ENCODE measurements at regions not wholly inside any gene's neighbourhood (a gene's known extent, or its start where the extent isn't known, plus 50 kb on each side); places are given as distances from the start of the nearest gene placed in this dataset.

- no peak for DNase-seq
Observed at GRCh38 chr20:57004951-57005933, 261.2 kb downstream of the BMP7 start.

- no peak for DNase-seq
Observed at GRCh38 chr20:57006411-57007170, 259.9 kb downstream of the BMP7 start.

GRCh38 chr20:57007171-57007540 is 259.3 kb downstream of the BMP7 start:
- no peak for DNase-seq

- DNase-seq: no peak
Observed at GRCh38 chr20:57008217-57008616, 258.2 kb downstream of the BMP7 start.

- no peak for DNase-seq
Observed at GRCh38 chr20:57009355-57009754, 257.1 kb downstream of the BMP7 start.

- DNase-seq: no peak
Observed at GRCh38 chr20:57009775-57010174, 256.7 kb downstream of the BMP7 start.

- DNase-seq: no peak
Observed at GRCh38 chr20:57012691-57013090, 253.8 kb downstream of the BMP7 start.

- DNase-seq: no peak
Observed at GRCh38 chr20:57013217-57013616, 253.2 kb downstream of the BMP7 start.

GRCh38 chr20:57013741-57014140 is 252.7 kb downstream of the BMP7 start:
- DNase-seq: no peak

- no peak for DNase-seq
Observed at GRCh38 chr20:57020364-57020763, 246.1 kb downstream of the BMP7 start.

- no peak for DNase-seq
Observed at GRCh38 chr20:57022306-57022705, 244.1 kb downstream of the BMP7 start.

- no peak for DNase-seq
Observed at GRCh38 chr20:57023007-57023406, 243.4 kb downstream of the BMP7 start.

- DNase-seq: no peak
Observed at GRCh38 chr20:57023997-57024396, 242.4 kb downstream of the BMP7 start.

- DNase-seq: no peak
Observed at GRCh38 chr20:57024849-57025248, 241.6 kb downstream of the BMP7 start.

GRCh38 chr20:57025261-57025660 is 241.2 kb downstream of the BMP7 start:
- DNase-seq: no peak

GRCh38 chr20:57025666-57026224 is 240.7 kb downstream of the BMP7 start:
- no peak for DNase-seq

- no peak for DNase-seq
Observed at GRCh38 chr20:57027777-57028176, 238.7 kb downstream of the BMP7 start.

GRCh38 chr20:57030611-57031600 is 235.5 kb downstream of the BMP7 start:
- DNase-seq: no peak

- no peak for DNase-seq
Observed at GRCh38 chr20:57031867-57032355, 234.5 kb downstream of the BMP7 start.

- no peak for DNase-seq
Observed at GRCh38 chr20:57032847-57033246, 233.6 kb downstream of the BMP7 start.

- no peak for DNase-seq
Observed at GRCh38 chr20:57034001-57034400, 232.4 kb downstream of the BMP7 start.

GRCh38 chr20:57037689-57038088 is 228.8 kb downstream of the BMP7 start:
- DNase-seq: no peak
